ENCODE measurements at regions not wholly inside any gene's neighbourhood (a gene's known extent, or its start where the extent isn't known, plus 50 kb on each side); places are given as distances from the start of the nearest gene placed in this dataset.
A peak's percentile ranks its signal among the peaks of the same experiment; 100 is the strongest.

- H3K27me3 ChIP-seq (ENCODE audit: control insufficient read depth, insufficient read depth, low read length) = peaks cover 2% of the 10 kb centered on the region
- intact Hi-C loops (cut with DNase I) = no loop called here
- H3K36me3 ChIP-seq (ENCODE audit: control insufficient read depth in 2 of 3, insufficient read depth in 3 of 3, low read length in 3 of 3) = no peaks in the 10 kb centered on the region
- no peak for FAIRE-seq
- no peaks in the 10 kb centered on the region for H3K9me3 ChIP-seq (ENCODE audit: control insufficient read depth in 2 of 3, insufficient read depth in 1 of 3, low read length in 3 of 3)
- peak in 1 of 5 donors; percentile 59 for DNase-seq
- H3K9ac ChIP-seq (ENCODE audit: low read length in 3 of 3) = no peak overlapping the region
- no peak overlapping the region for H3K27ac ChIP-seq (ENCODE audit: low read depth in 2 of 2, low read length in 2 of 2)
- no peak for TF ChIP-seq CTCF (IDR thresholded peaks at IDR 0.05; ENCODE audit: borderline replicate concordance, extremely low read depth, insufficient read depth)
- H3K4me3 ChIP-seq (ENCODE audit: low read length in 3 of 3) = no peak overlapping the region
- no peaks in the 10 kb centered on the region for H3K4me1 ChIP-seq (ENCODE audit: control insufficient read depth in 2 of 3, insufficient read depth in 2 of 3, low read depth in 1 of 3, low read length in 3 of 3)
Observed at GRCh38 chr14:104372390-104373054, 207.0 kb upstream of the C14orf180 start.

- H3K9me3 ChIP-seq (ENCODE audit: control insufficient read depth in 2 of 3, insufficient read depth in 1 of 3, low read length in 3 of 3) = no peaks in the 10 kb centered on the region
- no peak overlapping the region for H3K9ac ChIP-seq (ENCODE audit: low read length in 3 of 3)
- H3K27me3 ChIP-seq (ENCODE audit: control insufficient read depth, insufficient read depth, low read length) = peaks cover 2% of the 10 kb centered on the region
- intact Hi-C loops (cut with DNase I) = no loop called here
- no peak overlapping the region for H3K4me3 ChIP-seq (ENCODE audit: low read length in 3 of 3)
- no peak for TF ChIP-seq CTCF (IDR thresholded peaks at IDR 0.05; ENCODE audit: borderline replicate concordance, extremely low read depth, insufficient read depth)
- H3K4me1 ChIP-seq (ENCODE audit: control insufficient read depth in 2 of 3, insufficient read depth in 2 of 3, low read depth in 1 of 3, low read length in 3 of 3) = no peaks in the 10 kb centered on the region
- no peaks in the 10 kb centered on the region for H3K36me3 ChIP-seq (ENCODE audit: control insufficient read depth in 2 of 3, insufficient read depth in 3 of 3, low read length in 3 of 3)
- peak in 1 of 5 donors; percentile 47 for DNase-seq
- no peak for FAIRE-seq
- H3K27ac ChIP-seq (ENCODE audit: low read depth in 2 of 2, low read length in 2 of 2) = no peak overlapping the region
Observed at GRCh38 chr14:104373055-104373854, 206.3 kb upstream of the C14orf180 start.

- Histone ChIP-seq H3K9me3 (ENCODE audit: control insufficient read depth in 2 of 3, insufficient read depth in 1 of 3, low read length in 3 of 3) (no peaks in the 10 kb centered on the region), H3K36me3 (ENCODE audit: control insufficient read depth in 2 of 3, insufficient read depth in 3 of 3, low read length in 3 of 3) (no peaks in the 10 kb centered on the region), H3K27ac (ENCODE audit: low read depth in 2 of 2, low read length in 2 of 2) (no peak overlapping the region), H3K9ac (ENCODE audit: low read length in 3 of 3) (no peak overlapping the region), H3K4me1 (ENCODE audit: control insufficient read depth in 2 of 3, insufficient read depth in 2 of 3, low read depth in 1 of 3, low read length in 3 of 3) (no peaks in the 10 kb centered on the region), H3K27me3 (ENCODE audit: control insufficient read depth, insufficient read depth, low read length) (peaks cover 2% of the 10 kb centered on the region), H3K4me3 (ENCODE audit: low read length in 3 of 3) (no peak overlapping the region)
- no peak for TF ChIP-seq CTCF (IDR thresholded peaks at IDR 0.05; ENCODE audit: borderline replicate concordance, extremely low read depth, insufficient read depth)
- DNase-seq = peak in 1 of 5 donors; percentile 55
- FAIRE-seq = no peak
- intact Hi-C loops (cut with DNase I) = no loop called here
Observed at GRCh38 chr14:104373855-104374717, 205.5 kb upstream of the C14orf180 start.
